Activated CD4-positive, alpha-beta T cell treated with anti-CD3 and anti-CD28 coated beads, Interleukin-2, amount 50 U/mL, for 48 hours (primary cell): ENCODE measurements at regions not wholly inside any gene's neighbourhood (a gene's known extent, or its start where the extent isn't known, plus 50 kb on each side); places are given as distances from the start of the nearest gene placed in this dataset.

Experiments
- DNase-seq, 2 experiments: peaks; one replicate each; pipeline ENCODE4 v3.0.0-alpha.2; 2020

GRCh38 chr17:52306314-52306713, 147.8 kb upstream of the CA10 start:
- DNase-seq: no peak

GRCh38 chr17:52298881-52299280, 140.4 kb upstream of the CA10 start:
- no peak for DNase-seq

- no peak for DNase-seq
Observed at GRCh38 chr17:52297230-52298010, 138.9 kb upstream of the CA10 start.

- no peak for DNase-seq
Observed at GRCh38 chr17:52294301-52294700, 135.8 kb upstream of the CA10 start.

GRCh38 chr17:52287611-52288010, 129.1 kb upstream of the CA10 start:
- DNase-seq: no peak

- no peak for DNase-seq
Observed at GRCh38 chr17:52283872-52284271, 125.4 kb upstream of the CA10 start.

- DNase-seq: no peak
Observed at GRCh38 chr17:52276381-52277008, 118.0 kb upstream of the CA10 start.

GRCh38 chr17:52271781-52272180, 113.3 kb upstream of the CA10 start:
- no peak for DNase-seq

GRCh38 chr17:52255347-52255746, 96.8 kb upstream of the CA10 start:
- no peak for DNase-seq

- DNase-seq: no peak
Observed at GRCh38 chr17:52244689-52245088, 86.2 kb upstream of the CA10 start.

- DNase-seq: no peak
Observed at GRCh38 chr17:52242268-52242667, 83.8 kb upstream of the CA10 start.

GRCh38 chr17:52237151-52237550, 78.6 kb upstream of the CA10 start:
- DNase-seq: no peak

GRCh38 chr17:52235516-52235915, 77.0 kb upstream of the CA10 start:
- no peak for DNase-seq

GRCh38 chr17:52233632-52234031, 75.1 kb upstream of the CA10 start:
- no peak for DNase-seq

GRCh38 chr17:52233176-52233575, 74.7 kb upstream of the CA10 start:
- DNase-seq: no peak

- DNase-seq: no peak
Observed at GRCh38 chr17:52228823-52229222, 70.3 kb upstream of the CA10 start.

- DNase-seq: no peak
Observed at GRCh38 chr17:52227926-52228325, 69.4 kb upstream of the CA10 start.

GRCh38 chr17:52213451-52213850, 54.9 kb upstream of the CA10 start:
- DNase-seq: no peak

- no peak for DNase-seq
Observed at GRCh38 chr17:52212851-52213250, 54.3 kb upstream of the CA10 start.

GRCh38 chr17:52209507-52209906, 51.0 kb upstream of the CA10 start:
- DNase-seq: no peak
